ENCODE measurements at regions not wholly inside any gene's neighbourhood (a gene's known extent, or its start where the extent isn't known, plus 50 kb on each side); places are given as distances from the start of the nearest gene placed in this dataset.
A peak's percentile ranks its signal among the peaks of the same experiment; 100 is the strongest.

- no peak for ATAC-seq (replicated peaks in 1 of 4)
- Histone ChIP-seq H3K27ac (ENCODE audit: low read length) (no peak overlapping the region), H3K27me3 (replicated peaks in 1 of 2; ENCODE audit: control insufficient read depth in 2 of 2, extremely low read depth in 1 of 2, insufficient read depth in 2 of 2, low read length in 1 of 2) (no peaks in the 10 kb centered on the region), H3K36me3 (ENCODE audit: control insufficient read depth in 2 of 2, extremely low read depth in 1 of 2, insufficient read depth in 1 of 2, low read length in 1 of 2) (no peaks in the 10 kb centered on the region), H3K4me1 (ENCODE audit: control insufficient read depth in 1 of 2, extremely low read depth in 1 of 2, insufficient read depth in 2 of 2, low read length in 2 of 2) (peaks cover 5 to 16% of the 10 kb centered on the region in 2 experiments), H3K9me3 (no peaks in the 10 kb centered on the region), H3K4me3 (ENCODE audit: control insufficient read depth in 1 of 2, extremely low read depth in 1 of 2, low read length in 1 of 2) (no peak overlapping the region)
- ChIA-PET POLR2A (interaction anchor here in 1 of 2 donors (0.6 kb wide), 1 partner anchor 23 kb away, joined by 3 read pairs; no protein-coding TSS in a partner anchor), CTCF (interaction anchor here (0.7 to 3.2 kb wide), 3 partner anchors 12 to 200 kb away, joined by 3 to 19 read pairs (median 4); no protein-coding TSS in a partner anchor)
- H3K4me3 Mint-ChIP-seq: no peak overlapping the region
- H3K36me3 Mint-ChIP-seq: no peaks in the 10 kb centered on the region
- H3K27me3 Mint-ChIP-seq: no peaks in the 10 kb centered on the region
- DNase-seq: peak in 1 of 35 experiments; percentile 37
- peaks cover 20 to 25% (median 23%) of the 10 kb centered on the region in 3 donors for H3K4me1 Mint-ChIP-seq
- no peak overlapping the region for H3K27ac Mint-ChIP-seq
- no peaks in the 10 kb centered on the region for H3K9me3 Mint-ChIP-seq
- WGBS (ENCODE audit: insufficient coverage): 100% methylated on average over 1 of the region's 1 CpG
Measured at GRCh38 chr9:94014066-94014654, 59.0 kb upstream of the BARX1 start.

- no peaks in the 10 kb centered on the region for H3K36me3 ChIP-seq (ENCODE audit: control insufficient read depth in 2 of 2, extremely low read depth in 1 of 2, insufficient read depth in 1 of 2, low read length in 1 of 2)
- DNase-seq (peak in 23 of 35 experiments; percentile 5 to 45 (median 21)), ATAC-seq (replicated peaks in 1 of 4) (peak; percentile 77 to 99 (median 94))
- H3K4me3 Mint-ChIP-seq: no peak overlapping the region
- WGBS (ENCODE audit: insufficient coverage): 25% methylated on average over 3 of the region's 4 CpGs
- no peak overlapping the region for H3K27ac ChIP-seq (ENCODE audit: low read length)
- H3K9me3 Mint-ChIP-seq: no peaks in the 10 kb centered on the region
- peaks cover 5 to 16% of the 10 kb centered on the region in 2 experiments for H3K4me1 ChIP-seq (ENCODE audit: control insufficient read depth in 1 of 2, extremely low read depth in 1 of 2, insufficient read depth in 2 of 2, low read length in 2 of 2)
- ChIA-PET POLR2A (no interaction called here), CTCF (no interaction called here)
- peaks cover 20 to 31% (median 23%) of the 10 kb centered on the region in 3 donors for H3K4me1 Mint-ChIP-seq
- peaks cover 5 to 7% of the 10 kb centered on the region in 2 donors for H3K27me3 Mint-ChIP-seq
- no peaks in the 10 kb centered on the region for H3K27me3 ChIP-seq (replicated peaks in 1 of 2; ENCODE audit: control insufficient read depth in 2 of 2, extremely low read depth in 1 of 2, insufficient read depth in 2 of 2, low read length in 1 of 2)
- H3K4me3 ChIP-seq (ENCODE audit: control insufficient read depth in 1 of 2, extremely low read depth in 1 of 2, low read length in 1 of 2): no peak overlapping the region
- peak overlapping the region; percentile 59 to 77 for H3K27ac Mint-ChIP-seq
- H3K9me3 ChIP-seq: no peaks in the 10 kb centered on the region
- H3K36me3 Mint-ChIP-seq: no peaks in the 10 kb centered on the region
Measured at GRCh38 chr9:94010980-94011533, 55.9 kb upstream of the BARX1 start.

- Histone ChIP-seq H3K4me3 (ENCODE audit: control insufficient read depth in 1 of 2, extremely low read depth in 1 of 2, low read length in 1 of 2) (no peak overlapping the region), H3K27ac (ENCODE audit: low read length) (no peak overlapping the region), H3K36me3 (ENCODE audit: control insufficient read depth in 2 of 2, extremely low read depth in 1 of 2, insufficient read depth in 1 of 2, low read length in 1 of 2) (no peaks in the 10 kb centered on the region), H3K27me3 (replicated peaks in 1 of 2; ENCODE audit: control insufficient read depth in 2 of 2, extremely low read depth in 1 of 2, insufficient read depth in 2 of 2, low read length in 1 of 2) (peaks cover 0 to 7% of the 10 kb centered on the region in 2 experiments), H3K9me3 (no peaks in the 10 kb centered on the region), H3K4me1 (ENCODE audit: control insufficient read depth in 1 of 2, extremely low read depth in 1 of 2, insufficient read depth in 2 of 2, low read length in 2 of 2) (no peaks in the 10 kb centered on the region)
- Mint-ChIP-seq H3K4me3 (no peak overlapping the region), H3K27ac (no peak overlapping the region), H3K4me1 (peaks cover 0 to 6% (median 0%) of the 10 kb centered on the region in 3 donors), H3K36me3 (no peaks in the 10 kb centered on the region), H3K27me3 (peaks cover 14 to 22% of the 10 kb centered on the region in 2 donors), H3K9me3 (no peaks in the 10 kb centered on the region)
- DNase-seq: no peak
- ChIA-PET CTCF (no interaction called here), POLR2A (no interaction called here)
- ATAC-seq (replicated peaks in 1 of 4): no peak
- no CpG with 5 or more reads among the region's 3 CpGs for WGBS (ENCODE audit: insufficient coverage)
Measured at GRCh38 chr9:94005272-94005901, 50.2 kb upstream of the BARX1 start.

All from T-cell (primary cell).